Nephron progenitor cell (in vitro differentiated cells): ENCODE measurements at regions not wholly inside any gene's neighbourhood (a gene's known extent, or its start where the extent isn't known, plus 50 kb on each side); places are given as distances from the start of the nearest gene placed in this dataset.
"Not testable (repeated sequence)": the region's sequence is repeated elsewhere in the genome, so short reads cannot be mapped to it uniquely, and the experiment has no call there.

Experiments
- DNase-seq: peaks from one replicate; pipeline ENCODE4 v3.0.0; 2021
- H3K27ac Mint-ChIP-seq: 2 replicates; pipeline ENCODE4 v1.8.0; 2021; ENCODE audit warnings: mild to moderate bottlenecking, moderate library complexity, mixed read lengths
- H3K27me3 Mint-ChIP-seq: 2 replicates; pipeline ENCODE4 v1.8.0; 2021; ENCODE audit warnings: mild to moderate bottlenecking, low read depth, mixed read lengths; ENCODE audit not compliant: poor library complexity
- H3K36me3 Mint-ChIP-seq: 2 replicates; pipeline ENCODE4 v1.8.0; 2021; ENCODE audit warnings: low read depth, mixed read lengths
- H3K4me1 Mint-ChIP-seq: 2 replicates; pipeline ENCODE4 v1.8.0; 2021; ENCODE audit warnings: mixed read lengths
- H3K4me3 Mint-ChIP-seq: 2 replicates; pipeline ENCODE4 v1.8.0; 2021; ENCODE audit warnings: mild to moderate bottlenecking, moderate library complexity, mixed read lengths
- H3K9me3 Mint-ChIP-seq: 2 replicates; pipeline ENCODE4 v1.8.0; 2021; ENCODE audit warnings: mild to moderate bottlenecking, moderate library complexity, mixed read lengths
- CTCF ChIP-seq: fragments of 200-600 bp; sonication (generic); IDR thresholded peaks from 2 replicates; pipeline ENCODE4 v1.5.0; 2021; ENCODE audit warnings: antibody characterized with exemption

DNA sequence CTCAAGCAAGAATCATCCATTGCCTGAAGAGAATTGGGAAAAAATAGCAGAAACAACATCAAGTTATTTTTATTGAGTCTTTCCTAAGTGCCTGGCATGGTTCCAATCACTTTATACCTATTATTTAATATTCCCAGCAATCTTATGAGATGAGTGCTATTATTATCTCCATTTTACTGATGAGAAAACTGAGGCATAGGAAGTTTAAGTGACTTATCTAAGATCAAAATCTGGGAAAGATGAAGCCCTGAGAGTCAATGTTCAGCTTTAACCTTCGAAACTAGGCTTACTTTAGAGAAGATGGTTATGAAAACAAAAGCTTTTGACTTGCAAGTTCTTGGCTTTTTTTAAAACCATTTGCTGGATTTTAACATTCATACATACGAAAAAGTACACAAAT is 141.6 kb downstream of the APIP start:
- TF ChIP-seq CTCF: no peak
- Mint-ChIP-seq H3K27me3 (no peaks in the 10 kb centered on the region), H3K36me3 (peaks cover 57% of the 10 kb centered on the region), H3K4me3 (no peak overlapping the region), H3K9me3 (no peaks in the 10 kb centered on the region), H3K4me1 (no peaks in the 10 kb centered on the region), H3K27ac (no peak overlapping the region)
- no peak for DNase-seq

DNA sequence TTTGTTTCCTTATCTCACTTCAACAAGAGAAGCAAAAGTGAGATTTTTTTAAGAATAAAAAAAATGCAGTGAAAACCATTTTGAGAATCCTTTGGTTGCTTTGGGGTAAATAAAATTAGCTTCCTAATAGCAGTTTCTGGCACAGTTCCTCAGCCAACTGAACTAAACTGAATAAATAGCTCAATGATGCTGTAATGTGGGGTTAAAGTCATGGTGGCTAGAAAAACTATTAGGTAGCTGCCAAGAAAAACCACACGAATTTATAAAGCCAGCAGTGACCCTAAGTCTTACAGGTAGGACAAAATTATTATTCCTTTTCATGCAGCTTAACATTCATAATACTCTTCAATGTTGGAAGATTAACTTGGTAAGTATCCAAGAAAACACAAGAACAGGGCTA is 142.4 kb downstream of the APIP start:
- no peak for TF ChIP-seq CTCF
- Mint-ChIP-seq H3K27me3 (no peaks in the 10 kb centered on the region), H3K9me3 (no peaks in the 10 kb centered on the region), H3K36me3 (peaks cover 50% of the 10 kb centered on the region), H3K4me3 (no peak overlapping the region), H3K4me1 (no peaks in the 10 kb centered on the region), H3K27ac (no peak overlapping the region)
- no peak for DNase-seq

GRCh38 chr11:34773211-34773610 is 143.0 kb downstream of the APIP start:
- H3K27ac Mint-ChIP-seq: no peak overlapping the region
- no peaks in the 10 kb centered on the region for H3K27me3 Mint-ChIP-seq
- H3K9me3 Mint-ChIP-seq: peaks cover 6% of the 10 kb centered on the region
- no peak for DNase-seq
- no peaks in the 10 kb centered on the region for H3K4me1 Mint-ChIP-seq
- peaks cover 54% of the 10 kb centered on the region for H3K36me3 Mint-ChIP-seq
- no peak overlapping the region for H3K4me3 Mint-ChIP-seq
- no peak for TF ChIP-seq CTCF

DNA sequence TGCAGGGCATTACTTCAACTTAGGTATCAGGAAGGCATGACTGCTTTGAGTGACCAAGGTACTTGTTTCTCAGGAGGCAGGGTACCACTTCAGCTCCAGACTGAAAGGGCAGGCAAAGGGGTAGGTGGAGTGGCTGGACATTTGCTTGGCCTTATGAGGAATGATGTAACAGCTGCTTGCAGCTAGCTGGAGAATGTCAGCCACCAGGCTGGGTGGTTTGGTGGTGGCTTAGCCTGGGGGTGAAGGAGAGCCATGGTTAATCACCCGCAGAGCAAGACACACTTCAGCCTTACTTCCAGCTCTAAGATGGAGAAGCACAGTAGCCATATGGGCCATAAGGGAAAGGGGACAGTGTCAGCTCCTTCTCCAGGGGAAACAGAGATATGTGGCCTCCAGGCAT is 146.1 kb downstream of the APIP start:
- H3K27me3 Mint-ChIP-seq: no peaks in the 10 kb centered on the region

GRCh38 chr11:34769224-34769623 is 147.0 kb downstream of the APIP start:
- Mint-ChIP-seq H3K4me3 (no peak overlapping the region), H3K27ac (no peak overlapping the region), H3K9me3 (peaks cover 39% of the 10 kb centered on the region), H3K4me1 (no peaks in the 10 kb centered on the region), H3K36me3 (peaks cover 62% of the 10 kb centered on the region), H3K27me3 (no peaks in the 10 kb centered on the region)
- no peak for TF ChIP-seq CTCF
- DNase-seq: no peak

More for the DNA sequence above, 146.1 kb downstream of the APIP start:
- TF ChIP-seq CTCF: no peak
- H3K9me3 Mint-ChIP-seq: peaks cover 31% of the 10 kb centered on the region
- DNase-seq: no peak
- no peak overlapping the region for H3K27ac Mint-ChIP-seq
- H3K36me3 Mint-ChIP-seq: peaks cover 56% of the 10 kb centered on the region
- H3K4me1 Mint-ChIP-seq: no peaks in the 10 kb centered on the region
- no peak overlapping the region for H3K4me3 Mint-ChIP-seq

DNA sequence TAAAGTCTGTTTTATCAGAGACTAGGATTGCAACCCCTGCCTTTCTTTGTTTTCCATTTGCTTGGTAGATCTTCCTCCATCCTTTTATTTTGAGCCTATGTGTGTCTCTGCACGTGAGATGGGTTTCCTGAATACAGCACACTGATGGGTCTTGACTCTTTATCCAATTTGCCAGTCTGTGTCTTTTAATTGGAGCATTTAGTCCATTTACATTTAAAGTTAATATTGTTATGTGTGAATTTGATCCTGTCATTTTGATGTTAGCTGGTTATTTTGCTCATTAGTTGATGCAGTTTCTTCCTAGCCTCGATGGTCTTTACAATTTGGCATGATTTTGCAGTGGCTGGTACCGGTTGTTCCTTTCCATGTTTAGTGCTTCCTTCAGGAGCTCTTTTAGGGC is 141.7 kb downstream of the EHF start:
- not testable (repeated sequence) for H3K4me1 Mint-ChIP-seq, DNase-seq, H3K27me3 Mint-ChIP-seq, H3K27ac Mint-ChIP-seq, H3K4me3 Mint-ChIP-seq
- H3K9me3 Mint-ChIP-seq: peaks cover 66% of the 10 kb centered on the region
- peaks cover 77% of the 10 kb centered on the region for H3K36me3 Mint-ChIP-seq
